SKM-1 treated with dmso at 0.1 percent for 144 hours (cell line): ENCODE measurements at regions not wholly inside any gene's neighbourhood (a gene's known extent, or its start where the extent isn't known, plus 50 kb on each side); places are given as distances from the start of the nearest gene placed in this dataset.

Source experiments
- DNase-seq: peaks from one replicate; lab custom pipeline; 2025; ENCODE audit not compliant: unreplicated experiment; lab: John Stamatoyannopoulos, UW

DNA sequence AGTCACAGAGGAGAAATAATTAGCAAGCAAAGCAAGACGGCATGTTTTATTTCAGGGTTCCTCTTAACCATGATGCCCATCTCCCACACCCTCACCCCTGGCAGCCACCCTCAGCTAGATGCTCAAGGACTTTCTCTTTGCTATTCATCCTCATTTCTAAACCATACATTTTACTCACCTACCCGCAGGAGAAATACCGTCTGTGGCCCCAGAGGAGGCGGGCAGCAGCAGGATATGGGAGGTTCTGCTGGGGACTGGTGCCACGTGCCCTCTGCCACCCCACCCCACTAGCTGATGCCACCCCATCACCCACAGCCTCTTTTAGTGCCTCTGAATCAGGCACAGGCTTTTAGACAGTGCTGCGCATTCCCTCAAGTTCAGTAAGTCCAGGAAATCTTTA is 168.7 kb upstream of the ITGB1 start:
- DNase-seq, result no peak

- DNase-seq, result no peak
These were observed 167.8 kb upstream of the ITGB1 start for GRCh38 chr10:33125522-33126517.

DNA sequence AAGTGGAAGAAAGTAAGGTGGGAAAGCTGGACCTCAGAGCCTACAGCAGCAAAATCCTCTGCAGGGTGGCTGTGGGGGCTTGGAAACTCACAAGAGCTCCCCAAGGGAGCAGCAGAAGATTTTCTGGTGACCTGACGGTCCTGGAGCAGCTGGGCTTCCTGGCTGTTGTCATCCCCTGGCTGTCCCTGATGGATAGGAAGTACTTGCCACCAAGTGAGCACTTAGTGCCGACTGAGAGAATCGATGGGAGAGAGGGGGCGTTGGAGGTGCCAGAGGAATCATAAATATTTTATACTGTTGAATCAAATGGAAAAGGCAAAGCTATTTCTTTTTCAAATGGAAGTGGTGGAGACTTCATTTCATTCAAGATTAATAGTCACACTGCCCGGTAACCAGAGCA is 167.1 kb upstream of the ITGB1 start:
- DNase-seq, result no peak

GRCh38 chr10:33123680-33124079 is 165.7 kb upstream of the ITGB1 start:
- no peak for DNase-seq

- no peak for DNase-seq
These were observed 164.2 kb upstream of the ITGB1 start for GRCh38 chr10:33122014-33122809.

DNA sequence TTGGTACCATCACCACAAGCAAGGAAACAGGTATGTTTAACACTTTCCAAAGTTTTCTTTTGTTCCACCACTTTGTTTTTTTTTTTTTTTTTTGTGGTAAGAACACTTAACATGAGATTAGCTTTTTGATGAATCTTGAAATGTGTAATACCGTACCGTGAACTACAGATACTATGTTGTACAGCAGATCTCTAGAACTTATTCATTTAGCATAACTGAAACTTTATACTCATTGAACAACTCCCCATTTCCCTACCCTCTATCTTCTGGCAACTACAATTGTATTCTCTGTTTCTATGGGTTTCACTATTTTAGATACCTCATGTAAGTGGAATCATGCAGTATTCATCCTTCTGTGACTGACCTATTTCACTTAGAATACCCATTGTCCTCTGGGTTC is 162.7 kb upstream of the ITGB1 start:
- no peak for DNase-seq

DNA sequence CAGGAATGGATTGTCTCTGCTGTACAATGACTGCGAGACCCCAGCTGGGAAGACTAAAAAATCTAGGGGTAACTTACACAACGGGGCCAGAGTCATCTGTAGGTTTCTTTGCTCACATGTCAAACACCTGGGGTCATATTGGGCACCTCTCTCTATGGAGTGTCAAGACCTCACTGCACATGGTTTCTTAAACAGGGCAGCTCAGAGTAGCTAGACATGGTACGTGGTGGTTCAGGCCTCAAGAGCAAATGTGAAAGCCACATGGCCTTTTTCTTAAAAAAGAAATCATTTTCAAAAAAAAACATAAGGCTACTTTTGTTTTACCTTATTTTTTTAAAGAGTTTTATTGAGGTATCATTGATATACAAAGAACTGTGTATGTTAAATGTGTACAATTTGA is 162.2 kb upstream of the ITGB1 start:
- DNase-seq, result no peak

GRCh38 chr10:33117816-33118215 is 159.8 kb upstream of the ITGB1 start:
- DNase-seq, result no peak

DNA sequence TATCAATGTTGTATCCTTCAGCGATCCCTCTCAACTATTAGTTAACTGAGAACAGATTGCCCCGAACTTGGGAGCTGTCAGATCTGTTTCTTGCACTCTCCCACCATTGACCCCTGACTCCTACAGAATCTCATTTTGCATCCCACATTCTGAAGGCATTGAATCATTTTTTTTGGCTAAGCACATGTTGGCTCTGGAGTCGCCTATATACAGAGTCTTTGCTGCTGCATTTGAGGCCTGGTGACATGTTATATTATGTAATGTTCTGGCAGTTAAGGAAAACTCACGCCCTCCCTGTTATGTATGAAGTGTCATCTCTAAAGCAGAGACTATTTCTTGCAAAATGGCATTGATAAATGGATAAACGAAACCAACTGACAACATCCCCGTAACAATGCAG is 159.2 kb upstream of the ITGB1 start:
- no peak for DNase-seq

- DNase-seq, result no peak
These were observed 158.0 kb upstream of the ITGB1 start for GRCh38 chr10:33115738-33116719.

- no peak for DNase-seq
These were observed 156.5 kb upstream of the ITGB1 start for GRCh38 chr10:33114451-33114952.

GRCh38 chr10:33113466-33113865 is 155.4 kb upstream of the ITGB1 start:
- DNase-seq, result no peak

DNA sequence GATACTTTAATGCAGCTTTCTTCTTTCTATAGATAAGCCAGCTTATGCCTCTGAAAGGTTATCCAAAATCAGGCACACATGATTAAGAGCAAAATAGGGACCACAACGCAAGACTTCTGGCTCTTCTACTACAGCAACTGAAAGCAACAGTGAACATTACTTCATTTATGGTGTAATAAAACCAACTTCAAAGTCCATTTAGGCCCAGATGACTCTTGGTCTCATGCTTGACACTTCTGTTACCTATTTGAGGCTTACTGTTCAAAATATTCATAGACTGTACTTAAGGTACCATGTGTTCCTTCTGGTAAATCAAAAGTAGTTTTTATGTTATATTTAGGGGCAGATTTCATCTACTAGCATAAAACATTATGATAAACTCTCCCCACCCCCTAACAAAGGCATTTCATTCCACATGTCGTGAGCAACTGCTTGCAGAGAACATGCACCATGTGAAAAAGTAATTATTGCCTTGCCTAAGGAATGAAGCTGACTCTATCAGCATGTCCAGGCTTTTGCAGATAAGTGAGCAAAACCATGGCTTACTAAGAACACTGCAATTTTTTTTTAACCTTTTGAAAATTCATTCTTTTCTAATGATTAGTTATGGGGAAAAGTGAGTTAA is 154.9 kb upstream of the ITGB1 start:
- DNase-seq, result no peak

- DNase-seq, result no peak
These were observed 153.5 kb upstream of the ITGB1 start for GRCh38 chr10:33111488-33112051.

- no peak for DNase-seq
These were observed 151.9 kb upstream of the ITGB1 start for GRCh38 chr10:33109788-33110469.

DNA sequence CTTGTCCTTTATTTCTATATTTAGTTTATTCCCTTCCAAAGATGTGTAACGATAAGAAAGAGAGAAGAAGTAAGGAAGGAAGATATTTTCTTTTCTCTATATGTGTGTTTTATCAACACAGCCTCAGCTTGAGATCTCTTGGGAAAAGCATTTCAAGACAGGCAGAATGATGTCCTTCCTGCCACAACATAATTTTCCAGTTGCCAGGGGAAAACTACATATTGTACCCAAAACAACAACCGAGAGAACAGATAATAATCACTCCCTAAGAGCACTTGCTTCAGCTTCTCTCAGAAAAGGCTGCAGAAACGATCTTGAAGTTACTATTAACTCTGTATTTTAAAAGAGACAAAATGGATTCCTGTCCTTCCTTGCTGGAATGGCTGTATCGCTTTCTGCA is 151.4 kb upstream of the ITGB1 start:
- no peak for DNase-seq

DNA sequence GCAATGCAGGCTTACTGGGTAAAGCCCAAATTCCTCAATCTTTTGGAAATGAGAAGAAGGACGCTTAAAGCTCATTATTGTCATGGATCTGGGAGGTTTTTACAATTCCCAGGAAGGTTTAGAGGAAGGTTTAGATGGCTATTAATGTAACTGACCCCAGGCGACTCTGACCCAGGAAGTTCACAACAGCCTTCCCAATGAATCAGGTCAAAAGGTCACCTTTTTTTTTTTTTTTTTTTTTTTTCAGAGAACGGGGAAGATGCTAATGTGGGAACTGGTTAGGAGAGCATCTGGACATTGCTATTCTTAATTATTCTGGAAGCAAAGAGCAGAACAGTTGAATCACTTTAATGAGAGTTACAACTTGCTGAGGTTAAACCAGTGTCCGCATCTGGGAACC is 149.9 kb upstream of the ITGB1 start:
- DNase-seq, result no peak

GRCh38 chr10:33106767-33107166 is 148.7 kb upstream of the ITGB1 start:
- no peak for DNase-seq

- DNase-seq, result no peak
These were observed 145.9 kb upstream of the ITGB1 start for GRCh38 chr10:33103863-33104379.
